GM23248 (cell line): ENCODE measurements at regions not wholly inside any gene's neighbourhood (a gene's known extent, or its start where the extent isn't known, plus 50 kb on each side); places are given as distances from the start of the nearest gene placed in this dataset.

Source experiments
- EZH2 ChIP-seq: fragments of 200-600 bp; sonication (generic); IDR thresholded peaks from 2 replicates; pipeline ENCODE4 v1.6.1; 2018; ENCODE audit warnings: antibody characterized with exemption, mild to moderate bottlenecking; ENCODE audit not compliant: insufficient read depth, poor library complexity, severe bottlenecking
- EZH2phosphoT487 ChIP-seq: fragments of 200-600 bp; sonication (generic); IDR thresholded peaks from 2 replicates; pipeline ENCODE4 v1.6.1; 2018; ENCODE audit warnings: antibody characterized with exemption, moderate library complexity, mild to moderate bottlenecking, low read depth; ENCODE audit not compliant: insufficient read depth

- no peak for TF ChIP-seq EZH2phosphoT487
- TF ChIP-seq EZH2: no peak
Observed at GRCh38 chr5:103498800-103499551, 63.6 kb downstream of the NUDT12 start.
